ENCODE measurements at regions not wholly inside any gene's neighbourhood (a gene's known extent, or its start where the extent isn't known, plus 50 kb on each side); places are given as distances from the start of the nearest gene placed in this dataset.

DNA sequence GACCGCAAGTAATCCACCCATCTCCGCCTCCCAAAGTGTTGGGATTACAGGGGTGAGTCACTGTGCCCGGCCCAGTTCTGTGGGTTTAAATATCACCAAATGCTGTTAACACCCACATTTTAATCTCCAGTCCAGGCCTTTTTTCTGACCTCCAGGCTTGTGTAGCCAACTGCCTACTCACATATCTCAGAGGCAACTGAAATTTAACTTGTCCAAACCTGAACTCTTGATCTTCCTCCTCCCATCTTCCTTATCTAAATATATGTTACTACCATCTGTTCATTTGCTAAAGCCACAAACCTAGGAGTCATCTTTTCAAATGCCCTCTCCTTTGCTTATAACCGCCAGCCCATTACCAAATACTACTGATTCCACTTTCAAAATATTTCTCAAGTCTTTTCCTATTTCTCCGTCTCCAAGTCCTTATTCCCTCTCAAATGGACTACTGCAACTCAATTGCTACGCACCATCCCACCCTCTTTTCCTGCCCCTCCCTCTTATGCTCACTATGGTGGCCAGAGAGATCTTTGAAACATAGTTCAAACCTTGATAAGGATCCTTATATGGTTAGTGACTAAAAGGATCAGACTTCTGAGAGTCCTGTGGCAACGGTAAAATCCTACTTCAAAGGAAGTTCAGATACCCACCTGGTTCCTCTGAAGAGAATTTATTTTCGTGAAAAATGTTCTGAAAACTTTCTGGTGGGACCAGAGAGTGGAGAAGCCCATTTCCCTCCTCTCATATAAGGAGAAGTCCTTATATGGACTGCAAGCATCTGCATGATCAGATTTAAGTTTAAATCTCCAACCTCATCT, 78.5 kb upstream of the CDC42BPA start (continued):
- TF ChIP-seq CBX3 (IDR thresholded peaks at IDR 0.05; ENCODE audit: low read depth): no peak; the same call in 1 of the 2 replicates
- no peak for TF ChIP-seq RAD21 (IDR thresholded peaks at IDR 0.05; ENCODE audit: low read depth)
- 0 out of 2 replicates have a peak, but pooled peaks have one; percentile 28 for TF ChIP-seq MAX (IDR thresholded peaks at IDR 0.05)
- TF ChIP-seq EGR1 (IDR thresholded peaks at IDR 0.05; ENCODE audit: low read depth): no peak

GRCh38 chr1:227395426-227396028, 77.2 kb upstream of the CDC42BPA start:
- DNase-seq (ENCODE audit: low read depth, low spot score) (peak; percentile 61), ATAC-seq (peak; percentile 23)
- no peaks in the 10 kb centered on the region for H3K27me3 ChIP-seq (ENCODE audit: insufficient read depth, low read length)
- H3K9ac ChIP-seq (ENCODE audit: low read length): peak overlapping the region; percentile 34
- H3K27ac ChIP-seq (ENCODE audit: low read depth, low read length): peak overlapping the region; percentile 70
- no peaks in the 10 kb centered on the region for H3K79me2 ChIP-seq (ENCODE audit: insufficient read depth, low read length)
- H4K20me1 ChIP-seq (ENCODE audit: insufficient read depth): no peaks in the 10 kb centered on the region
- peak overlapping the region; percentile 74 for H3K4me2 ChIP-seq (ENCODE audit: low read length)
- CTCF ChIA-PET: no interaction called here
- BruUV-seq (replicated peaks): no TSS peak
- H3K9me2 ChIP-seq (ENCODE audit: insufficient read depth): no peaks in the 10 kb centered on the region
- H3K4me3 ChIP-seq (replicated peaks in 1 of 2; ENCODE audit: low read depth in 1 of 2, low read length in 2 of 2): peak overlapping the region in 1 of 2 experiments; percentile 43; a peak in 2 of 4 replicates
- RAD21 ChIA-PET (ENCODE audit: low non-redundant PET in 1 of 2, low total read pairs in 2 of 2, uncharacterized antibody in 2 of 2, unreplicated experiment in 2 of 2): no interaction called here
- POLR2A ChIA-PET: no interaction called here
- no peaks in the 10 kb centered on the region for H3K9me3 ChIP-seq (ENCODE audit: control insufficient read depth in 1 of 2, insufficient read depth in 1 of 2, low read depth in 1 of 2, low read length in 2 of 2)
- intact Hi-C loops (cut with micrococcal nuclease): no loop called here
- H2AFZ ChIP-seq (ENCODE audit: low read depth, low read length, poor library complexity, severe bottlenecking): peak overlapping the region; percentile 62
- peaks cover 23 to 51% of the 10 kb centered on the region in 2 experiments for H3K4me1 ChIP-seq (ENCODE audit: control insufficient read depth in 1 of 2, insufficient read depth in 2 of 2, low read length in 2 of 2)
- no peaks in the 10 kb centered on the region for H3K36me3 ChIP-seq (ENCODE audit: control insufficient read depth in 1 of 2, insufficient read depth in 2 of 2, low read length in 2 of 2)
- peak; percentile 66 for TF ChIP-seq SP1 (IDR thresholded peaks at IDR 0.05; ENCODE audit: low read depth)
- TF ChIP-seq SIN3A (IDR thresholded peaks at IDR 0.05; ENCODE audit: low read depth): peak; percentile 46; the same call in 1 of the 2 replicates
- TF ChIP-seq JUND (IDR thresholded peaks at IDR 0.05): 0 out of 2 replicates have a peak, but pooled peaks have one; percentile 36
- TF ChIP-seq EZH2 (IDR thresholded peaks at IDR 0.05): no peak
- no peak for TF ChIP-seq REST (IDR thresholded peaks at IDR 0.05; ENCODE audit: low read depth)
- TF ChIP-seq POLR2AphosphoS5 (IDR thresholded peaks at IDR 0.05; ENCODE audit: low read depth, low read length): no peak
- TF ChIP-seq CTCF (IDR thresholded peaks at IDR 0.05 in 2 of 3, conservative IDR thresholded peaks at IDR 0.05 in 1 of 3; ENCODE audit: borderline replicate concordance in 1 of 3, insufficient read depth in 1 of 3, low read depth in 2 of 3, low read length in 2 of 3): no peak
- TF ChIP-seq FOSL1 (IDR thresholded peaks at IDR 0.05; ENCODE audit: low read depth): peak; percentile 46; the same call in 1 of the 2 replicates
- no peak for TF ChIP-seq YY1 (IDR thresholded peaks at IDR 0.05; ENCODE audit: extremely low read depth, insufficient replicate concordance, low read depth, low read length)
- no peak for TF ChIP-seq ZFX (IDR thresholded peaks at IDR 0.05)
- no peak; the same call in 1 of the 2 replicates for TF ChIP-seq ELF1 (IDR thresholded peaks at IDR 0.05; ENCODE audit: borderline replicate concordance, low read depth)
- no peak for TF ChIP-seq ATF3 (IDR thresholded peaks at IDR 0.05)
- no peak for TF ChIP-seq TCF7L2 (IDR thresholded peaks at IDR 0.05; ENCODE audit: borderline replicate concordance, extremely low read depth, insufficient read depth, insufficient read length)
- TF ChIP-seq ZNF274 (IDR thresholded peaks at IDR 0.05; ENCODE audit: low read depth, low read length): no peak
- no peak for TF ChIP-seq EGR1 (IDR thresholded peaks at IDR 0.05; ENCODE audit: low read depth)
- peak; percentile 14; the same call in 1 of the 2 replicates for TF ChIP-seq RAD21 (IDR thresholded peaks at IDR 0.05; ENCODE audit: low read depth)
